Caki2 (cell line): ENCODE measurements at regions not wholly inside any gene's neighbourhood (a gene's known extent, or its start where the extent isn't known, plus 50 kb on each side); places are given as distances from the start of the nearest gene placed in this dataset.
"Not testable (repeated sequence)": the region's sequence is repeated elsewhere in the genome, so short reads cannot be mapped to it uniquely, and the experiment has no call there.

Experiments used
- DNase-seq: peaks from one replicate; pipeline ENCODE4 v3.0.0-alpha.2; 2015; ENCODE audit warnings: low read depth
- in situ Hi-C: cut with HindIII; loops from 2 replicates; pipeline ENCODE4 v1.10.0; 2016; ENCODE audit warnings: low sequenced_read_pairs, low pct_unique_long_range_greater_than_20kb, mixed read lengths

- DNase-seq, in situ Hi-C loops: not testable (repeated sequence)
Observed at GRCh38 chr9:1195636-1196035, 145.5 kb downstream of the DMRT2 start.

GRCh38 chr9:1198085-1198484, 147.9 kb downstream of the DMRT2 start:
- no peak for DNase-seq
- in situ Hi-C loops: no loop called here

GRCh38 chr9:1200847-1201251, 150.7 kb downstream of the DMRT2 start:
- in situ Hi-C loops: no loop called here
- no peak for DNase-seq

- DNase-seq: no peak
- in situ Hi-C loops: no loop called here
Observed at GRCh38 chr9:1201262-1201661, 151.1 kb downstream of the DMRT2 start.

GRCh38 chr9:1201901-1202300, 151.7 kb downstream of the DMRT2 start:
- no peak for DNase-seq
- in situ Hi-C loops: no loop called here

GRCh38 chr9:1202512-1203280, 152.5 kb downstream of the DMRT2 start:
- DNase-seq: no peak
- in situ Hi-C loops: no loop called here

- no peak for DNase-seq
- in situ Hi-C loops: no loop called here
Observed at GRCh38 chr9:1207686-1208085, 157.5 kb downstream of the DMRT2 start.

GRCh38 chr9:1208157-1208556, 158.0 kb downstream of the DMRT2 start:
- DNase-seq: no peak
- in situ Hi-C loops: no loop called here

- no peak for DNase-seq
Observed at GRCh38 chr9:1210954-1211353, 160.8 kb downstream of the DMRT2 start.

GRCh38 chr9:1216532-1216931, 166.4 kb downstream of the DMRT2 start:
- no peak for DNase-seq
- in situ Hi-C loops: no loop called here

More at GRCh38 chr9:1210954-1211353, 160.8 kb downstream of the DMRT2 start:
- in situ Hi-C loops: no loop called here

- DNase-seq: no peak
- in situ Hi-C loops: no loop called here
Observed at GRCh38 chr9:1217076-1217475, 166.9 kb downstream of the DMRT2 start.

GRCh38 chr9:1219284-1219683, 169.1 kb downstream of the DMRT2 start:
- in situ Hi-C loops: no loop called here
- DNase-seq: no peak

GRCh38 chr9:1221298-1221697, 171.1 kb downstream of the DMRT2 start:
- DNase-seq: no peak
- in situ Hi-C loops: no loop called here

GRCh38 chr9:1222511-1222910, 172.4 kb downstream of the DMRT2 start:
- in situ Hi-C loops: no loop called here

GRCh38 chr9:1231998-1232919, 182.1 kb downstream of the DMRT2 start:
- DNase-seq: peak; percentile 46
- in situ Hi-C loops: no loop called here

More at GRCh38 chr9:1222511-1222910, 172.4 kb downstream of the DMRT2 start:
- no peak for DNase-seq

- in situ Hi-C loops: no loop called here
- DNase-seq: no peak
Observed at GRCh38 chr9:1233568-1233967, 183.4 kb downstream of the DMRT2 start.

- in situ Hi-C loops: no loop called here
- no peak for DNase-seq
Observed at GRCh38 chr9:1235650-1236049, 185.5 kb downstream of the DMRT2 start.

GRCh38 chr9:1236061-1236460, 185.9 kb downstream of the DMRT2 start:
- in situ Hi-C loops: no loop called here
- no peak for DNase-seq

GRCh38 chr9:1238407-1238806, 188.2 kb downstream of the DMRT2 start:
- in situ Hi-C loops: no loop called here
- no peak for DNase-seq
